Transverse colon (tissue), 4 donors: ENCODE measurements at regions not wholly inside any gene's neighbourhood (a gene's known extent, or its start where the extent isn't known, plus 50 kb on each side); places are given as distances from the start of the nearest gene placed in this dataset.

Source experiments
- EP300 ChIP-seq: sonication (generic); formaldehyde crosslinking; IDR thresholded peaks from one replicate; pipeline ENCODE4 v1.6.1; 2017; ENCODE audit warnings: antibody characterized with exemption, low read depth
- POLR2A ChIP-seq: fragments of 450-650 bp; IDR thresholded peaks from one replicate; pipeline ENCODE4 v1.6.1; 2016; ENCODE audit warnings: antibody characterized with exemption, mild to moderate bottlenecking, moderate library complexity
- POLR2AphosphoS5 ChIP-seq, 3 donors: sonication (generic); formaldehyde crosslinking; IDR thresholded peaks; one replicate each; pipeline ENCODE4 v1.6.1; 2016; ENCODE audit warnings: antibody characterized with exemption in 3 of 3
- TF ChIP-seq, protein P1 (sequence below), 5 experiments: fragments of 200-600 bp in 3 of 5; fragments of 450-650 bp in 2 of 5; sonication (generic) in 3 of 5; IDR thresholded peaks; 1 replicate in 2 of 5; 2 replicates in 3 of 5; pipeline ENCODE4 v1.5.1; 2016 to 2017; ENCODE audit warnings: antibody characterized with exemption in 5 of 5, inconsistent platforms in 3 of 5, mild to moderate bottlenecking in 2 of 5, moderate library complexity in 1 of 5

DNA sequence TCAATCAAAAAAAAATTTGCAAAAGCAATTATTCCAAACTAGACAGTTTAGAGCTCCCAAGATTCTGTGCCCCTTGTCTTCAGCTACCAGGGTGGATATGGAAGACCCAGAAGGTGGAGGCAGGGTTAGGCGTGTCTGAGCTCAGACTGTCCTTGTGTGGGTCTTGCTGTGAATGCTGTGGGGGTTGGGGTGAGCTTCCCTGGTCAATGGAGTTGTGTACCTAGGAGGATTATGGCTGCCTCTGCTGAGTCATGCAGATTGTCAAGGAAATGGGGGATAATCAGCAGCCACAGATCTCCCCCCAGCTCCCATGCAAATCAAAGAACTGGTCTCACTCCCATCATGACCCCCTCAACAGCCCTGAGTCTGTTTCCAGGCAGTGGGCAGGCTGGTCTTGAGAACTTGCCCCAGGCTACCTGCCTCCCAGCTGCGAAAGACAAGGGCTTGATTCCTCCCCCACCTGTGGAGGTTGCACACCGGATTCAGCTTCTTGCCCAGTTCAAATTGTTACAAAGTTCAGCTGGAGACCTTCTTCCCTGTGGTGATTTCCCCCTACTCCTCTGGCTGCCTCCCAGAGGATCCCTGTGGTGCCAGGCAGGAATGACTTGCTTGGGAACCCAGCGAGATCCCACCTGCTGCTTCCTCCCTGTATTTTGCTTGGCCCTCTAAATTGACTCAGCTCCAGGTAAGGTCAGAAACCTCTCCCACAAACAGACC is 77.0 kb downstream of the RAD51AP2 start:
- no peak for TF ChIP-seq POLR2A
- TF ChIP-seq EP300: no peak
- no peak for TF ChIP-seq POLR2AphosphoS5 (IDR thresholded peaks at IDR 0.05)
- TF ChIP-seq, protein P1, sequence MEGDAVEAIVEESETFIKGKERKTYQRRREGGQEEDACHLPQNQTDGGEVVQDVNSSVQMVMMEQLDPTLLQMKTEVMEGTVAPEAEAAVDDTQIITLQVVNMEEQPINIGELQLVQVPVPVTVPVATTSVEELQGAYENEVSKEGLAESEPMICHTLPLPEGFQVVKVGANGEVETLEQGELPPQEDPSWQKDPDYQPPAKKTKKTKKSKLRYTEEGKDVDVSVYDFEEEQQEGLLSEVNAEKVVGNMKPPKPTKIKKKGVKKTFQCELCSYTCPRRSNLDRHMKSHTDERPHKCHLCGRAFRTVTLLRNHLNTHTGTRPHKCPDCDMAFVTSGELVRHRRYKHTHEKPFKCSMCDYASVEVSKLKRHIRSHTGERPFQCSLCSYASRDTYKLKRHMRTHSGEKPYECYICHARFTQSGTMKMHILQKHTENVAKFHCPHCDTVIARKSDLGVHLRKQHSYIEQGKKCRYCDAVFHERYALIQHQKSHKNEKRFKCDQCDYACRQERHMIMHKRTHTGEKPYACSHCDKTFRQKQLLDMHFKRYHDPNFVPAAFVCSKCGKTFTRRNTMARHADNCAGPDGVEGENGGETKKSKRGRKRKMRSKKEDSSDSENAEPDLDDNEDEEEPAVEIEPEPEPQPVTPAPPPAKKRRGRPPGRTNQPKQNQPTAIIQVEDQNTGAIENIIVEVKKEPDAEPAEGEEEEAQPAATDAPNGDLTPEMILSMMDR (IDR thresholded peaks at IDR 0.05): no peak
